ENCODE measurements at regions not wholly inside any gene's neighbourhood (a gene's known extent, or its start where the extent isn't known, plus 50 kb on each side); places are given as distances from the start of the nearest gene placed in this dataset.

GRCh38 chr11:103727262-103727661 lies 309.2 kb upstream of the DDI1 start:
- TF ChIP-seq CTCF (IDR thresholded peaks at IDR 0.05) (no peak), EP300 (IDR thresholded peaks at IDR 0.05) (no peak)

Measured in stomach (tissue), 4 donors.